A549 (cell line): ENCODE measurements at regions not wholly inside any gene's neighbourhood (a gene's known extent, or its start where the extent isn't known, plus 50 kb on each side); places are given as distances from the start of the nearest gene placed in this dataset.

Experiments used
- ATAC-seq, 2 experiments: fragments of 200-7000 bp in 1 of 2; fragments of >200 bp in 1 of 2; cut with Nextera tagmentation in 1 of 2; cut with Tn5 transposase in 1 of 2; 3 replicates each; pipeline versions ENCODE4 v1.8.0 to v1.9.1; 2018 to 2020; ENCODE audit warnings: mild to moderate bottlenecking in 1 of 2, moderate library complexity in 1 of 2
- CTCF ChIA-PET: fragments of 300-600 bp; sonication (Branson Sonifier 250); formaldehyde crosslinking; extraction: SDS; loops from one replicate; lab custom pipeline; 2021; ENCODE audit warnings: antibody characterized with exemption, inconsistent platforms; lab: Yijun Ruan, JAX
- POLR2A ChIA-PET: fragments of 350-600 bp; formaldehyde crosslinking; extraction: SDS; loops from one replicate; lab custom pipeline; 2021; ENCODE audit warnings: antibody characterized with exemption, inconsistent platforms; lab: Yijun Ruan, JAX
- DNase-seq, 2 experiments: peaks; one replicate each; pipeline versions ENCODE4 v3.0.0 to v3.0.0-alpha.2; 2011 to 2016; ENCODE audit warnings: low read depth in 1 of 2, low spot score in 1 of 2
- FAIRE-seq: peaks from 2 replicates; lab custom pipeline; 2011; peaks lifted over from hg19 to GRCh38; lab: Jason Lieb, UNC
- H3K27ac ChIP-seq, 2 experiments: fragments of >200 bp; sonication (Bioruptor Twin); formaldehyde crosslinking; 3 replicates each; pipeline ENCODE4 v1.5.1; 2016 to 2017
- H3K4me1 ChIP-seq: fragments of >200 bp; sonication (Bioruptor Twin); formaldehyde crosslinking; 3 replicates; pipeline ENCODE4 v1.6.1; 2016
- H3K4me2 ChIP-seq: fragments of >200 bp; sonication (Bioruptor Twin); formaldehyde crosslinking; 3 replicates; pipeline ENCODE4 v1.6.1; 2016
- H3K4me3 ChIP-seq: fragments of >200 bp; sonication (Bioruptor Twin); formaldehyde crosslinking; 3 replicates; pipeline ENCODE4 v1.5.1; 2016
- H3K9me3 ChIP-seq: fragments of >200 bp; sonication (Bioruptor Twin); formaldehyde crosslinking; 3 replicates; pipeline ENCODE4 v1.6.1; 2016
- BHLHE40 ChIP-seq: IDR thresholded peaks from 2 replicates; pipeline ENCODE4 v1.6.1; 2012; ENCODE audit warnings: low read depth, low read length, inconsistent platforms
- EHF ChIP-seq: fragments of 250-450 bp; sonication (Bioruptor Pico); IDR thresholded peaks from 2 replicates; pipeline ENCODE4 v1.5.0; 2020; ENCODE audit warnings: mild to moderate bottlenecking
- EHMT2 ChIP-seq: fragments of 200-600 bp; sonication (generic); IDR thresholded peaks from 2 replicates; pipeline ENCODE4 v1.6.1; 2016; ENCODE audit warnings: antibody characterized with exemption, low read depth, mild to moderate bottlenecking, moderate library complexity
- EP300 ChIP-seq, 2 experiments: fragments of >200 bp; sonication (Bioruptor Twin); formaldehyde crosslinking; IDR thresholded peaks; 2 replicates in 1 of 2; 3 replicates in 1 of 2; pipeline ENCODE4 v1.6.1; 2016 to 2017
- ESRRA ChIP-seq: fragments of 150-350 bp; IDR thresholded peaks from 2 replicates; pipeline ENCODE4 v1.6.1; 2014; ENCODE audit warnings: mild to moderate bottlenecking, low read length, borderline replicate concordance
- FOSB ChIP-seq: fragments of 250-450 bp; sonication (Bioruptor Pico); IDR thresholded peaks from 2 replicates; pipeline ENCODE4 v1.5.0; 2020; ENCODE audit warnings: mild to moderate bottlenecking, moderate library complexity
- FOSL2 ChIP-seq, 2 experiments: fragments of 450-650 bp in 1 of 2; fragments of >200 bp in 1 of 2; sonication (Bioruptor Twin) in 1 of 2; formaldehyde crosslinking; IDR thresholded peaks; 2 replicates each; pipeline versions ENCODE4 v1.5.0 to v1.6.1; 2016 to 2020; ENCODE audit warnings: mild to moderate bottlenecking in 1 of 2, moderate library complexity in 1 of 2
- GATA3 ChIP-seq: IDR thresholded peaks from 2 replicates; pipeline ENCODE4 v1.6.1; 2012; ENCODE audit warnings: borderline replicate concordance
- HOXA7 ChIP-seq: fragments of 250-450 bp; sonication (Bioruptor Pico); IDR thresholded peaks from 2 replicates; pipeline ENCODE4 v1.5.0; 2020; ENCODE audit warnings: mild to moderate bottlenecking, moderate library complexity
- HOXB5 ChIP-seq: fragments of 250-450 bp; sonication (Bioruptor Pico); IDR thresholded peaks from 2 replicates; pipeline ENCODE4 v1.5.0; 2020; ENCODE audit warnings: mild to moderate bottlenecking, moderate library complexity
- JUNB ChIP-seq: fragments of >200 bp; sonication (Bioruptor Twin); formaldehyde crosslinking; IDR thresholded peaks from 2 replicates; pipeline ENCODE4 v1.6.1; 2016
- KDM1A ChIP-seq: fragments of 200-600 bp; sonication (generic); IDR thresholded peaks from 2 replicates; pipeline ENCODE4 v1.6.1; 2016; ENCODE audit warnings: low read depth, mild to moderate bottlenecking
- KDM5A ChIP-seq: fragments of 200-600 bp; sonication (generic); IDR thresholded peaks from 2 replicates; pipeline ENCODE4 v1.6.1; 2016; ENCODE audit warnings: antibody characterized with exemption, mild to moderate bottlenecking
- MAZ ChIP-seq: fragments of 150-350 bp; IDR thresholded peaks from 2 replicates; pipeline ENCODE4 v1.6.1; 2014; ENCODE audit warnings: antibody characterized with exemption, low read depth, low read length, borderline replicate concordance
- NPAS2 ChIP-seq: fragments of 250-450 bp; sonication (Bioruptor Pico); IDR thresholded peaks from 2 replicates; pipeline ENCODE4 v1.8.0; 2022; ENCODE audit warnings: mild to moderate bottlenecking, moderate library complexity, borderline replicate concordance
- NR3C1 ChIP-seq: fragments of >200 bp; sonication (Bioruptor Twin); formaldehyde crosslinking; IDR thresholded peaks from 3 replicates; pipeline ENCODE4 v1.6.1; 2017
- PHF8 ChIP-seq: fragments of 200-600 bp; sonication (generic); IDR thresholded peaks from 2 replicates; pipeline ENCODE4 v1.6.1; 2016; ENCODE audit warnings: low read depth, mild to moderate bottlenecking, antibody characterized with exemption, moderate library complexity, borderline replicate concordance
- POLR2A ChIP-seq: IDR thresholded peaks from 2 replicates; pipeline ENCODE4 v1.6.1; 2012; ENCODE audit warnings: mild to moderate bottlenecking, low read length
- POLR2AphosphoS2 ChIP-seq: conservative IDR thresholded peaks from 2 replicates; pipeline ENCODE4 v1.6.1; 2012; ENCODE audit warnings: low read length, improper control_type of control experiment, inconsistent platforms
- RAD21 ChIP-seq, 2 experiments: fragments of >200 bp in 1 of 2; sonication (Bioruptor Twin) in 1 of 2; formaldehyde crosslinking in 1 of 2; IDR thresholded peaks in 1 of 2; conservative IDR thresholded peaks in 1 of 2; 2 replicates in 1 of 2; 3 replicates in 1 of 2; pipeline ENCODE4 v1.6.1; 2012 to 2018; ENCODE audit warnings: inconsistent platforms in 1 of 2
- SMC3 ChIP-seq: fragments of >200 bp; sonication (Bioruptor Twin); formaldehyde crosslinking; IDR thresholded peaks from 3 replicates; pipeline ENCODE4 v1.6.1; 2018; ENCODE audit warnings: inconsistent platforms
- TFCP2L1 ChIP-seq: fragments of 250-450 bp; sonication (Bioruptor Pico); IDR thresholded peaks from 2 replicates; pipeline ENCODE4 v1.5.0; 2021; ENCODE audit warnings: mild to moderate bottlenecking
- USF2 ChIP-seq: fragments of 450-650 bp; IDR thresholded peaks from 2 replicates; pipeline ENCODE4 v1.6.1; 2014; ENCODE audit warnings: antibody characterized with exemption
- ZC3H11A ChIP-seq: fragments of 450-650 bp; IDR thresholded peaks from 2 replicates; pipeline ENCODE4 v1.6.1; 2014; ENCODE audit warnings: antibody characterized with exemption, mild to moderate bottlenecking
- ZSCAN20 ChIP-seq: fragments of 250-450 bp; sonication (Bioruptor Pico); IDR thresholded peaks from 2 replicates; pipeline ENCODE4 v1.8.0; 2022; ENCODE audit warnings: mild to moderate bottlenecking, moderate library complexity
- TF ChIP-seq, protein P1 (sequence below): IDR thresholded peaks from 2 replicates; pipeline ENCODE4 v1.6.1; 2012
- TF ChIP-seq, protein P2 (sequence below): fragments of 250-450 bp; sonication (Bioruptor Pico); IDR thresholded peaks from 2 replicates; pipeline ENCODE4 v1.5.0; 2020; ENCODE audit warnings: low read depth, mild to moderate bottlenecking, moderate library complexity
- TF ChIP-seq, protein P3 (sequence below): fragments of 250-450 bp; sonication (Bioruptor Pico); IDR thresholded peaks from 2 replicates; pipeline ENCODE4 v1.5.0; 2021; ENCODE audit warnings: mild to moderate bottlenecking, moderate library complexity, borderline replicate concordance
- TF ChIP-seq, protein P4 (sequence below): fragments of >200 bp; sonication (Bioruptor Twin); formaldehyde crosslinking; IDR thresholded peaks from 2 replicates; pipeline ENCODE4 v1.6.1; 2016

- TF ChIP-seq, protein P1, sequence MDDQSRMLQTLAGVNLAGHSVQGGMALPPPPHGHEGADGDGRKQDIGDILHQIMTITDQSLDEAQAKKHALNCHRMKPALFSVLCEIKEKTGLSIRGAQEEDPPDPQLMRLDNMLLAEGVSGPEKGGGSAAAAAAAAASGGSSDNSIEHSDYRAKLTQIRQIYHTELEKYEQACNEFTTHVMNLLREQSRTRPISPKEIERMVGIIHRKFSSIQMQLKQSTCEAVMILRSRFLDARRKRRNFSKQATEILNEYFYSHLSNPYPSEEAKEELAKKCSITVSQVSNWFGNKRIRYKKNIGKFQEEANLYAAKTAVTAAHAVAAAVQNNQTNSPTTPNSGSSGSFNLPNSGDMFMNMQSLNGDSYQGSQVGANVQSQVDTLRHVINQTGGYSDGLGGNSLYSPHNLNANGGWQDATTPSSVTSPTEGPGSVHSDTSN, result no peak
- no peak for TF ChIP-seq ZC3H11A
- TF ChIP-seq, protein P2, sequence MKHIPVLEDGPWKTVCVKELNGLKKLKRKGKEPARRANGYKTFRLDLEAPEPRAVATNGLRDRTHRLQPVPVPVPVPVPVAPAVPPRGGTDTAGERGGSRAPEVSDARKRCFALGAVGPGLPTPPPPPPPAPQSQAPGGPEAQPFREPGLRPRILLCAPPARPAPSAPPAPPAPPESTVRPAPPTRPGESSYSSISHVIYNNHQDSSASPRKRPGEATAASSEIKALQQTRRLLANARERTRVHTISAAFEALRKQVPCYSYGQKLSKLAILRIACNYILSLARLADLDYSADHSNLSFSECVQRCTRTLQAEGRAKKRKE, result no peak
- TF ChIP-seq ZSCAN20, result no peak
- TF ChIP-seq, protein P3, sequence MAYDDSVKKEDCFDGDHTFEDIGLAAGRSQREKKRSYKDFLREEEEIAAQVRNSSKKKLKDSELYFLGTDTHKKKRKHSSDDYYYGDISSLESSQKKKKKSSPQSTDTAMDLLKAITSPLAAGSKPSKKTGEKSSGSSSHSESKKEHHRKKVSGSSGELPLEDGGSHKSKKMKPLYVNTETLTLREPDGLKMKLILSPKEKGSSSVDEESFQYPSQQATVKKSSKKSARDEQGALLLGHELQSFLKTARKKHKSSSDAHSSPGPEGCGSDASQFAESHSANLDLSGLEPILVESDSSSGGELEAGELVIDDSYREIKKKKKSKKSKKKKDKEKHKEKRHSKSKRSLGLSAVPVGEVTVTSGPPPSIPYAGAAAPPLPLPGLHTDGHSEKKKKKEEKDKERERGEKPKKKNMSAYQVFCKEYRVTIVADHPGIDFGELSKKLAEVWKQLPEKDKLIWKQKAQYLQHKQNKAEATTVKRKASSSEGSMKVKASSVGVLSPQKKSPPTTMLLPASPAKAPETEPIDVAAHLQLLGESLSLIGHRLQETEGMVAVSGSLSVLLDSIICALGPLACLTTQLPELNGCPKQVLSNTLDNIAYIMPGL (CRISPR knock-in tag), result no peak
- no peak for TF ChIP-seq NPAS2 (CRISPR knock-in tag)
- TF ChIP-seq BHLHE40, result no peak
- no peak for TF ChIP-seq POLR2AphosphoS2
- TF ChIP-seq EP300 (IDR thresholded peaks at IDR 0.05), result peak; percentile 15 to 40; a peak in 1 of 5 replicates
- TF ChIP-seq, protein P4, sequence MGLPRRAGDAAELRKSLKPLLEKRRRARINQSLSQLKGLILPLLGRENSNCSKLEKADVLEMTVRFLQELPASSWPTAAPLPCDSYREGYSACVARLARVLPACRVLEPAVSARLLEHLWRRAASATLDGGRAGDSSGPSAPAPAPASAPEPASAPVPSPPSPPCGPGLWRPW, result no peak
- no peak for TF ChIP-seq HOXA7 (CRISPR knock-in tag)
- no peak for TF ChIP-seq PHF8
- TF ChIP-seq FOSL2 (IDR thresholded peaks at IDR 0.05), result peak; percentile 5; the same call in 1 of the 2 replicates
- peak; percentile 66 for TF ChIP-seq FOSL2 (CRISPR knock-in tag; IDR thresholded peaks at IDR 0.05)
- no peak for TF ChIP-seq KDM1A
- TF ChIP-seq SMC3, result no peak
- peak; percentile 73; the same call in 1 of the 2 replicates for TF ChIP-seq GATA3
- no peak for TF ChIP-seq KDM5A
- no peak for TF ChIP-seq USF2
- 0 out of 2 replicates have a peak, but pooled peaks have one; percentile 18 for TF ChIP-seq HOXB5 (CRISPR knock-in tag)
- TF ChIP-seq EHF (CRISPR knock-in tag), result no peak
- TF ChIP-seq MAZ, result no peak
- peak; percentile 49 for TF ChIP-seq JUNB
- no peak for TF ChIP-seq RAD21 (conservative IDR thresholded peaks at IDR 0.05 in 1 of 2, IDR thresholded peaks at IDR 0.05 in 1 of 2)
These were observed 1210.4 kb upstream of the ACVR2A start (continued) for GRCh38 chr2:146634230-146635097.

DNA sequence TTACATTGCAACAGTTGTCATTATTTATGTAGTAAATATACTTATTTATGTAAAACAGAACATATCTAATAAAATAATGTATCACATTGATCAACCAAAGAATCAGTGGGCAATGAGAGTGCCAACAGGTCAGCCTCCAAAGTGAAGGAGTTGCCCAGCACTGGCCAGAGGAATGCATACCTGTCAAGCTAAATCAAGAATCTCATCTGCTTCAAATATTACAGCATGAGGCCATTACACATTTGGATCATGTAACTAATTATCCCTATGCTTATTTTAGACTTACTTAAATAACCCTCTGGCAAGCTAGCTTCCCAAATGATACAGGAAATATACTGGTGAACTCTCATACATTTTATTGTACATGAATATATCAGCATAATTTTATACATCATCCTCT lies 1211.7 kb upstream of the ACVR2A start:
- ATAC-seq, result no peak
- Histone ChIP-seq H3K4me1 (peaks cover 24% of the 10 kb centered on the region), H3K4me2 (no peak overlapping the region; the same call in 2 of the 3 replicates), H3K9me3 (no peaks in the 10 kb centered on the region), H3K4me3 (no peak overlapping the region), H3K27ac (peak overlapping the region; percentile 50 to 72; a peak in 3 of 6 replicates)
- CTCF ChIA-PET, result no interaction called here
- POLR2A ChIA-PET, result no interaction called here
- no peak for FAIRE-seq
- no peak for DNase-seq
- TF ChIP-seq, protein P3 (CRISPR knock-in tag), result no peak
- TF ChIP-seq ESRRA, result no peak
- TF ChIP-seq POLR2AphosphoS2, result no peak
- TF ChIP-seq POLR2A, result no peak
- TF ChIP-seq TFCP2L1 (CRISPR knock-in tag), result no peak
- TF ChIP-seq BHLHE40, result no peak
- TF ChIP-seq, protein P1, result no peak
- no peak for TF ChIP-seq KDM1A
- no peak for TF ChIP-seq USF2
- no peak for TF ChIP-seq EHMT2
- TF ChIP-seq FOSB (CRISPR knock-in tag), result no peak
- TF ChIP-seq ZSCAN20, result no peak
- no peak for TF ChIP-seq NR3C1
